Astrocyte of the cerebellum (primary cell): ENCODE measurements at regions not wholly inside any gene's neighbourhood (a gene's known extent, or its start where the extent isn't known, plus 50 kb on each side); places are given as distances from the start of the nearest gene placed in this dataset.
A peak's percentile ranks its signal among the peaks of the same experiment; 100 is the strongest.

ENCODE experiments used
- DNase-seq: peaks from one replicate; pipeline ENCODE4 v3.0.0-alpha.2; 2011; ENCODE audit warnings: low read depth
- H3K4me3 ChIP-seq: 2 replicates; pipeline ENCODE4 v1.5.1; 2011; ENCODE audit warnings: mild to moderate bottlenecking, low read depth, low read length, moderate library complexity
- in situ Hi-C: cut with HindIII; loops from 2 replicates; pipeline ENCODE4 v1.10.0; 2017; ENCODE audit warnings: low sequenced_read_pairs
- TF ChIP-seq, protein P1 (sequence below): IDR thresholded peaks from 2 replicates; pipeline ENCODE4 v1.5.1; 2012; ENCODE audit warnings: low read length, low read depth, moderate library complexity, mild to moderate bottlenecking; ENCODE audit errors: missing control alignments

GRCh38 chr1:36579039-36579438 is 96.3 kb upstream of the CSF3R start:
- in situ Hi-C loops: no loop called here
- DNase-seq: no peak
- H3K4me3 ChIP-seq: no peak overlapping the region
- TF ChIP-seq, protein P1, sequence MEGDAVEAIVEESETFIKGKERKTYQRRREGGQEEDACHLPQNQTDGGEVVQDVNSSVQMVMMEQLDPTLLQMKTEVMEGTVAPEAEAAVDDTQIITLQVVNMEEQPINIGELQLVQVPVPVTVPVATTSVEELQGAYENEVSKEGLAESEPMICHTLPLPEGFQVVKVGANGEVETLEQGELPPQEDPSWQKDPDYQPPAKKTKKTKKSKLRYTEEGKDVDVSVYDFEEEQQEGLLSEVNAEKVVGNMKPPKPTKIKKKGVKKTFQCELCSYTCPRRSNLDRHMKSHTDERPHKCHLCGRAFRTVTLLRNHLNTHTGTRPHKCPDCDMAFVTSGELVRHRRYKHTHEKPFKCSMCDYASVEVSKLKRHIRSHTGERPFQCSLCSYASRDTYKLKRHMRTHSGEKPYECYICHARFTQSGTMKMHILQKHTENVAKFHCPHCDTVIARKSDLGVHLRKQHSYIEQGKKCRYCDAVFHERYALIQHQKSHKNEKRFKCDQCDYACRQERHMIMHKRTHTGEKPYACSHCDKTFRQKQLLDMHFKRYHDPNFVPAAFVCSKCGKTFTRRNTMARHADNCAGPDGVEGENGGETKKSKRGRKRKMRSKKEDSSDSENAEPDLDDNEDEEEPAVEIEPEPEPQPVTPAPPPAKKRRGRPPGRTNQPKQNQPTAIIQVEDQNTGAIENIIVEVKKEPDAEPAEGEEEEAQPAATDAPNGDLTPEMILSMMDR: no peak

GRCh38 chr1:36576551-36577110 is 93.9 kb upstream of the CSF3R start:
- in situ Hi-C loops: no loop called here

GRCh38 chr1:36576118-36576517 is 93.4 kb upstream of the CSF3R start:
- in situ Hi-C loops: no loop called here
- TF ChIP-seq, protein P1: peak; percentile 85
- H3K4me3 ChIP-seq: no peak overlapping the region
- peak; percentile 4 for DNase-seq

More at GRCh38 chr1:36576551-36577110, 93.9 kb upstream of the CSF3R start:
- no peak for DNase-seq
- TF ChIP-seq, protein P1: no peak
- H3K4me3 ChIP-seq: no peak overlapping the region

GRCh38 chr1:36573445-36573844 is 90.7 kb upstream of the CSF3R start:
- TF ChIP-seq, protein P1: no peak
- in situ Hi-C loops: no loop called here
- no peak for DNase-seq
- no peak overlapping the region for H3K4me3 ChIP-seq

- in situ Hi-C loops: no loop called here
- TF ChIP-seq, protein P1: no peak
- no peak for DNase-seq
Measured at GRCh38 chr1:36572906-36573305, 90.2 kb upstream of the CSF3R start.

DNA sequence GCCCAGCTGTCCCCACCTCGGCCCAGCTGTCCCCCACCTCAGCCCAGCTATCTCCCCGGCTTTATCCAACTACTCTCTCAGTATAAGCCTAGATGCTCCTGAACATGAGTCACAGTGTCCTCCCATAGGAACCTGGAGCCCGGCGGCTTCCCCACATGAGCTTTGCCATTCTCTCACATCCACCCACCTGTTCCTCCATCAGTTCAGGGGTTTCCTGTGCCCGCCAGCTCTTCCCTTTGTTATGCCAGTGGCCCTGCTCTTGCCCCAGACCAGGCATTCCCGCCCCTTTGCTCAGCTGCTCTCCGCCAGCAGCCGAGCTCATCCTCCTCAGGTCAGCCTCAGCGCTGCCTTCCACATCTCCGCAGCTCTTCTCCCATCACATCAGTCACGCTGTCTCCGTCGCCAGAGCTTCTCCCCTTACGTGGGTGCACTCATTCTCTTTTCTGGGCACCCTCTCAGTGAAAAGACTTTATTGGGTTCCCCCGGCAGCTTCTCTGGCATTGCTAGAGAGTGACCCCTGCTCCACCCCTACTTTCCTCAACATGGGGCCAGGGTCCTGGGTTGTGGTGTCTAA is 89.5 kb upstream of the CSF3R start:
- no peak overlapping the region for H3K4me3 ChIP-seq
- TF ChIP-seq, protein P1: no peak
- no peak for DNase-seq
- in situ Hi-C loops: no loop called here

More at GRCh38 chr1:36572906-36573305, 90.2 kb upstream of the CSF3R start:
- H3K4me3 ChIP-seq: no peak overlapping the region
